HG03108 (cell line): ENCODE measurements at regions not wholly inside any gene's neighbourhood (a gene's known extent, or its start where the extent isn't known, plus 50 kb on each side); places are given as distances from the start of the nearest gene placed in this dataset.
"Not testable (repeated sequence)": the region's sequence is repeated elsewhere in the genome, so short reads cannot be mapped to it uniquely, and the experiment has no call there.

ENCODE experiments used
- ATAC-seq: cut with Tn5 transposase; IDR thresholded peaks from one replicate; pipeline ENCODE4 v1.9.1; 2021; ENCODE audit warnings: moderate library complexity; ENCODE audit not compliant: unreplicated experiment

DNA sequence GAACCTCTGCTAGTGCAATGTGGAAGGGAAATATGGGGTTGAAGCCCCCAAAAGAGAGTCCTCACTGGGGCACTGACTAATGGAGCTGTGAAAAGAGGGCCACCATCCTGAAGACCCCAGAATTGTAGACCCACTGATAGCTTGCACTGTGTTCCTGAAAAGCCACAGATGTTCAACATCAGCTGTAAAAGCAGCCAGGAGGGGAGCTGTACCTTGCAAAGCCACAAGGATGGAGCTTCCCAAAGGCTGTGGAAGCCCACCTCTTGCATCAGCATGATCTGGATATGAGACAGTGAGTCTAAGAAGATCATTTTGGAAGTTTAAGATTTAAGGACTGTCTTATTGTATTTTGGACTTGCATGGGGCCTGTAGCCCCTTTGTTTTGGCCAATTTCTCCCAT lies 125.8 kb upstream of the TGFBR2 start:
- no peak for ATAC-seq

DNA sequence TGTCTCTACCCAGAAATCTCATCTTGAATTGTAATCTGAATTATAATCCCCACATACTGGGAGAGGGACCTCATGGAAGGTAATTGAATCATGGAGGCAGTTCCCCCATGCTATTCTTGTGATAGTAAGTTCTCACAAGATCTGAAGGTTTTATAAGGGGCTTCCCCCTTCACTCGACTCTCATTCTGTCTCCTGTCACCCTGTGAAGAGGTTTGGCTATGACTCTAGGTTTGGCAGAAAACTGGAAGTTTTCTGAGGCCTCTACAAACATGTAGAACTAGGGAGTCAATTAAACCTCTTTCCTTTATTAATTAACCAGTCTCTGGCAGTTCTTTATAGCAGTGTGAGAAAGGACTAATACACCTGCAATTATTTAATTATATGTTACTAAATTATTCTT lies 125.2 kb upstream of the TGFBR2 start:
- no peak for ATAC-seq

DNA sequence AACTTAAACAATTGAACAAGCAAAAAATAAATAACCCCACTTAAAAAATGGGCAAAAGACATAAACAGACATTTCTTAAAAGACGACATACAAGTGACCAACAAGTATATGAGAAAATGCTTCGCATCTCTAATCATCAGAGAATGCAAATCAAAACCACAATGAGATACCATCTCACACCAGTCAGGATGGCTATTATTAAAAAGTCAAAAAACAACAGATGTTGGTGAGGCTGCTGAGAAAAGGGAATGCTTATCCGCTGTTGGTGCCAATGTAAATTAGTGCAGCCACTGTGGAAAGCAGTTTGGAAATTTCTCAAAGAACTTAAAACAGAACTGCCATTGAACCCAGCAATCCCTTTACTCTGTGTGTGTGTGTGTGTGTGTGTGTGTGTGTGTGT lies 122.2 kb upstream of the TGFBR2 start:
- not testable (repeated sequence) for ATAC-seq

GRCh38 chr3:30486368-30486767 lies 120.0 kb upstream of the TGFBR2 start:
- no peak for ATAC-seq

DNA sequence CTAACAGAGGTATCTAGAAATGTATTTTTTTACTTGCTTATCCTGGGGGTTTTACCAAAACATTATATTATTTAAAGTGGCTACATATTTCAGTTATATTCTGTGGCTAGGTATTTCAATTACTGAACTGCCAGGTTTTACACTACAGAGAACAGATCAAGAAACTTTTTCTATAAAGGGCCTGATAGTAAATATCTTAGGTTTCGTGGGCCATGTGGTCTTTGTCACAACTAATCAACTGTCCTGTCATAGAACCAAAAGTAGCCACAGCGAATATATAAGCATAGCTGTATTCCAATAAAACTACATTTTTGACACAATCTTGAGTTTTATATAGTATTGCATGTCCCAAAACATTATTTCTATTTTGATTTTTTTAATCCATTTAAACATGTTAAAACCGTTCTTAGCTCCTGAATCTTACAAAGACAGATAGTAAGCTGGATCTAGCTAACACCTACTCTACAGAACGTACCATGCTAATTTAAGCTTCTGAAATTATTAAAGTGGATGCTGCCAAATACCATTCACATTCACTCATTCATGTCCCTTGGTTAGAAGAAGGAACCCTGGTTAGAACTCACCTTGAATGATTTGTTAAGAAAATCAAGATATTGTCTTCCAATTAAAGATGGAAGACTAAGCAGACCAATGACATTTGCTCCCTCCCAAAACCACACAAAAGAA lies 118.2 kb upstream of the TGFBR2 start:
- ATAC-seq: no peak

- no peak for ATAC-seq
Observed at GRCh38 chr3:30492322-30493192, 113.8 kb upstream of the TGFBR2 start.

DNA sequence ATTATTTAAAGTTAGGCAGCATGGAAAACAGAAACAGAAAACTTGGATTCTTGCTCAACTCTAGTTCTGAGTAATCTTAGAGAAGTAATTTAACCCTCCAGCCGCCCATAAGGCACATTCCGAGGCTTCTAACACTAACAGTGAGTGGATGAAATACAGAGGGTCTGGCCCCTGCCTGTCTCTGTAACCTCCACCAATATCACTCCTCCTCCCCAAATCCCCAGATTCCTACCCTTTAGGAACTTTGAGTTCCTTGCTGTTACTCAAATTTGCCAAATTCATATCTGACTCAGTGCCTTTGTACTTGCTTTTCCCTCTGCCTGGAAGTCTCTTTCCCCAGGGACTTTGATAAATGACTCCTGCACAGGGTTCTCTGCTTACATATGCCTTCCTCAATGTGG lies 112.5 kb upstream of the TGFBR2 start:
- ATAC-seq: no peak

DNA sequence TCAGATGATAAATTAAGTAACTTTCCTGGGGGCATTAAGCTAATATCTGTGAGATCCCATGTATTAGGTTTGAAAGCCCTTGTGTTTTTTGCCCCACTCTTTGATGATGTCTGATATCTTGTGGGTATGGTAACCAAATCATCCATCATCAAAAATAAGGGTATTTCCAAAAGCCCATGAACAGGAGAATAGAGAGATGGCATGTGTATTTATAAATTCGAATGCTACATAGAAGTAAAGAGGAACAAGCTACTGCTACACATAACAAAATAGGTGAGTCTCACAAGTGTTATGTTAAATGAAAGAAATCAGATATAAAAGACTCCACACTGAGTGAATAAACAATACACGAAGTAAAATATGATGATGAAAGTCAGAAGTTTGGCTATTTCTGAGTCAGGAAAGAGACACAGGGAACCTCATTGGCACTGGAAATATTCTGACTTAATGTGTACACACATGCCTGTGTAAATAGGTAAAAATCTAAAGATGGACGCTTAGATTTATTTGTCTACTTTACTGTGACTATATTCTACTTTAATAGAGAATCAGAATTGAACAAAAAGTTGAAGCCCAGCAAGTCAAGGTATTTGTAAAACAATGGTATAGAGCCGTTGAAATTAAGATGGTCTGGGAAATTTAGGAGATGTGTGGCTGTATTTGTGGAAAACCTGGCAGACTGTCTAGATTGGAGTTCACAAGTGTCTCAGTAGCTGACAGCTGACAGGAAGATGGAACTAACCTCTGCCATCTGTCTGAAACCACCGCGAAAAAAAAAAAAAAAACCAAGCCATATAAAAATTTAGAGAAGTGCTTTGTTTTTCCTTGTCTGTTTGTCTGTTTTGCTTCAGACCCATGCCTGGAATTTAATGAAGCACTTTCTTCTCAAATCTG lies 111.0 kb upstream of the TGFBR2 start:
- ATAC-seq: no peak

GRCh38 chr3:30496066-30496966 lies 110.1 kb upstream of the TGFBR2 start:
- ATAC-seq: no peak

GRCh38 chr3:30498587-30498967 lies 107.8 kb upstream of the TGFBR2 start:
- ATAC-seq: no peak

GRCh38 chr3:30500666-30501399 lies 105.6 kb upstream of the TGFBR2 start:
- ATAC-seq: peak; percentile 92

DNA sequence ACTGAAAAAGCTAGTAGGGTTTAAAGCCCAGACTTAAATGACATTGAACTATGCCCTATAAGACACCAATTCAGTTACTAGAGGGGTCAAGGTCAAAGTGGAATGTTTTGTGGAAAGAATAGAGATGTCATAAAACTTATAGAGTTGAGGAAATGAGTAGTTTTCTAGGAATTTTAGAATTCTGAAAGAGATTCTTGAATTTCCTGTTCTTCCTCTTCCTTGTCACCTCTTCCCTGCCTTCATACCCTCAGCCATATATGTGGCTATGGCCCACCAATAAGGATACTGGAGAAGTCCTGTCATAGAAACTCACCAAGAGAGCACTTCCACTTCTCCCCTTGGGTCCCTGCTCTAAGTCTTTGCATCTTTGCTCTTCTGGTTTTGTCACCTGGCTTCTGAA lies 104.9 kb upstream of the TGFBR2 start:
- no peak for ATAC-seq

DNA sequence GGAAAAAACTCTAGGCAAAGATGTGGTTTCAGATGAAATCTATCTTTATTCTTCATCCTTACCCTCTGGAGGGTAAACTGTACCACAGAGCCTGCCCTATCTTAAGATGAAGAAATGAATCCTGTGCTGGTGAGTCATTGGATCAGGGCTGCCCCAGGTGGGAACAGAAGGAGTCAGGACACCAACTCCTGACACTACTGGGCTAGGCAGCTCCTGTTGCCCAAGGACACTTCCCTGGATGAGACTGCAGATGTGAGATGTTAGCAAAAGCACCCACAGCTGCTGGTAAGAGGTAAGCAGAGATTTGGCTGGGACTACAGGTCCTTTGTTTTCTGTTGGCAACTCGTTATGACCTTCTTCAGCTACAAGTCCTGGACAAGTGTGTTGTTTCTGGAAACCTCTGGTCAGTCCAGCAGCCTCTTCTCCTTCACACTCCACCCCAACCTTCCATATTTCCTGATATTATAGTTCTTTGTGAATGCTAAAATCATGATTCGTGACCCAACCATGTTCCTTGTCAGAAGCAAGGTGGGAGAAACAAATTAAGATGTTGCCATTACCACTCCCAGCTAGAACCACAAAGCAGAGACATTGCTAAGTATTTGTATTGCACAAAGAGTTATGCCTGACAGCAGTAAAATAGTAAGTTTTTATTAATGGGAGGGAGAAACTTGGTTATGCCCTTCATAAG lies 104.2 kb upstream of the TGFBR2 start:
- ATAC-seq: no peak

DNA sequence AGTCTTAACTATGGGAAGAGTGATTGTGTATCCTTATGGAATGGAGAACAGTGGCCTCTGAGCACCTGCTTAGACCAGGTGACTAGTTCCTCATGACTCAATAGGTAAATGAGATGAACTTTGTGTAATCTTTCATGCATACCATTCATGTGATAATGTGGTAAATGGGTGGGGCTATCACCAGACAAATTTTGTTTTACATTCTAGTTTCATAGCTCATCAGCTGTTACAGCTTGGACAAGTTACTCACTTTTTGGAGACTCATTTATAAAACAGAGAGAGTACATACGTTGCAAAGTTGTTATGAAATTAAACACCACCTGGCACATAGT lies 103.7 kb upstream of the TGFBR2 start:
- peak; percentile 42 for ATAC-seq

- ATAC-seq: no peak
Observed at GRCh38 chr3:30503446-30503845, 103.0 kb upstream of the TGFBR2 start.

- no peak for ATAC-seq
Observed at GRCh38 chr3:30504939-30505338, 101.5 kb upstream of the TGFBR2 start.

DNA sequence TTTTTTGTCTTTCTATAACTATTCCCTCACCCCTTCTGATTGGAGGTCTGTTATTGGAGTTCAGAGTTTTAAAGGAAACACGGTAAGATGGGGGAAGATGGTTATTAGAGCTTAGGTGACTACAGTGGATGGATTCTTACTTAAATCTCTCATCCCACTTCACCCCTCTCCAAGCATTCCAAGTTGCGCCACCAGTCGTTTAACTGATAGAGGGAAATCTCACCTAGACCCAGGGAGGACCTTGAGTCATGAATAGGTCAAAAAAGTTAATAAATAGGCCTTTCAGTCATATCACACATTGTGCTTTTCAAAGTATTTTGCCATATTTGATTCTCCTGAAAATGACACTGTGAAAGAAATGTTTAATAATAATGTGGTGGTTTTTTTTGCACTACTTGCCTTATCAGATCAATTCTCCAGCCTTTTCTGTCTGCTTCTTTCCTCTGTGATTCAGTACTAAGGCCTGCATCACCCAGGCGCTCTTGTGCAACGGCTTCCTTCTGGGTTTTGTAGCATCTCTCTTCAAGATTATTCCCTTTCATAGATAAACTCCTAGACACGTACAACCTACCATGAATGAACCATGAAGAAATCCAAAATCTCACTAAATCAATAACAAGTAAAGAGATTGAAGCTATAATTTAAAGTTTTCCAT lies 100.4 kb upstream of the TGFBR2 start:
- ATAC-seq: no peak

GRCh38 chr3:30508339-30508738 lies 98.1 kb upstream of the TGFBR2 start:
- ATAC-seq: no peak

DNA sequence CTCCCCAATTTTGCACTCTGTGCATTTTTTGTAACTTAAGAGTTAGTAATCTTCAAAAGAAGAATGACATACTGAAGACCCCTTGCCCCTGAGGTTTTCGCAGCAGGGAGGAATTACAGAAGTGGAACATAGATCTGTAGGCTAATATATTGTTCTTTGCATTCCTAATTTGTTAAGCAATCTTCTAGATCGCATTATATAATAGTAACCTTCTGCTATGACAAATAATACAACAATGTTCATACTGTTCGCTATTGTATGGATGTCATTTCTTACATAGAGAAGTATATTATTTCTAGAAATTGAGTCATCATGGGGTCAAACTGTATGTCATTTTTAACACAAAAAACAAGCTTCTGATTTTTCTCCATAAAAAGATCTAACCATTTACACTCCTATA lies 95.8 kb upstream of the TGFBR2 start:
- ATAC-seq: no peak
